ENCODE measurements at regions not wholly inside any gene's neighbourhood (a gene's known extent, or its start where the extent isn't known, plus 50 kb on each side); places are given as distances from the start of the nearest gene placed in this dataset.

GRCh38 chr13:104635879-104636278 lies 1569.7 kb upstream of the SLC10A2 start:
- DNase-seq (no peak), ATAC-seq (ENCODE audit: low read depth) (no peak)
- ChIA-PET POLR2A (ENCODE audit: unreplicated experiment) (no interaction called here), CTCF (no interaction called here)
- no peaks in the 10 kb centered on the region for H3K36me3 ChIP-seq (ENCODE audit: control insufficient read depth, insufficient read depth, low read length)
- H3K4me3 ChIP-seq (ENCODE audit: insufficient read depth, low read depth, low read length): no peak overlapping the region
- no peak overlapping the region for H2AK5ac ChIP-seq (ENCODE audit: low read depth, low read length)
- no peak overlapping the region for H3K23ac ChIP-seq (ENCODE audit: low read depth, low read length)
- no peaks in the 10 kb centered on the region for H3K4me1 ChIP-seq (ENCODE audit: control insufficient read depth, insufficient read depth, low read length)
- H3K56ac ChIP-seq (ENCODE audit: extremely low read depth, insufficient read depth, low read length): no peak overlapping the region
- in situ Hi-C loops (cut with MboI; ENCODE audit: low sequenced_read_pairs): no loop called here
- no TSS peak for BruUV-seq (replicated peaks)
- H2AK9ac ChIP-seq (replicated peaks; ENCODE audit: low read depth, low read length, poor library complexity): no peak overlapping the region
- no peaks in the 10 kb centered on the region for H4K20me1 ChIP-seq (ENCODE audit: insufficient read depth, low read length)
- no peak overlapping the region for H2BK15ac ChIP-seq (ENCODE audit: low read depth, low read length)
- no peak overlapping the region for H3K14ac ChIP-seq (replicated peaks; ENCODE audit: low read depth, low read length)
- H4K5ac ChIP-seq (ENCODE audit: low read depth, low read length): no peak overlapping the region
- no peaks in the 10 kb centered on the region for H3K9me3 ChIP-seq (ENCODE audit: control insufficient read depth, insufficient read depth, low read length)
- H2AFZ ChIP-seq (replicated peaks; ENCODE audit: low read length, poor library complexity): no peak overlapping the region
- H3K79me1 ChIP-seq (ENCODE audit: low read depth in 1 of 2, low read length in 2 of 2): no peaks in the 10 kb centered on the region
- dilution Hi-C loops (cut with HindIII; ENCODE audit: low sequenced_read_pairs, unreplicated experiment): no loop called here
- no peak for TF ChIP-seq MAZ (IDR thresholded peaks at IDR 0.05; ENCODE audit: borderline replicate concordance, low read depth, low read length)
- no peak for TF ChIP-seq SMC3 (IDR thresholded peaks at IDR 0.05; ENCODE audit: low read depth, low read length)
- TF ChIP-seq, protein P1, sequence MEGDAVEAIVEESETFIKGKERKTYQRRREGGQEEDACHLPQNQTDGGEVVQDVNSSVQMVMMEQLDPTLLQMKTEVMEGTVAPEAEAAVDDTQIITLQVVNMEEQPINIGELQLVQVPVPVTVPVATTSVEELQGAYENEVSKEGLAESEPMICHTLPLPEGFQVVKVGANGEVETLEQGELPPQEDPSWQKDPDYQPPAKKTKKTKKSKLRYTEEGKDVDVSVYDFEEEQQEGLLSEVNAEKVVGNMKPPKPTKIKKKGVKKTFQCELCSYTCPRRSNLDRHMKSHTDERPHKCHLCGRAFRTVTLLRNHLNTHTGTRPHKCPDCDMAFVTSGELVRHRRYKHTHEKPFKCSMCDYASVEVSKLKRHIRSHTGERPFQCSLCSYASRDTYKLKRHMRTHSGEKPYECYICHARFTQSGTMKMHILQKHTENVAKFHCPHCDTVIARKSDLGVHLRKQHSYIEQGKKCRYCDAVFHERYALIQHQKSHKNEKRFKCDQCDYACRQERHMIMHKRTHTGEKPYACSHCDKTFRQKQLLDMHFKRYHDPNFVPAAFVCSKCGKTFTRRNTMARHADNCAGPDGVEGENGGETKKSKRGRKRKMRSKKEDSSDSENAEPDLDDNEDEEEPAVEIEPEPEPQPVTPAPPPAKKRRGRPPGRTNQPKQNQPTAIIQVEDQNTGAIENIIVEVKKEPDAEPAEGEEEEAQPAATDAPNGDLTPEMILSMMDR (conservative IDR thresholded peaks at IDR 0.05; ENCODE audit: low read depth, low read length): no peak
- TF ChIP-seq, protein P2, sequence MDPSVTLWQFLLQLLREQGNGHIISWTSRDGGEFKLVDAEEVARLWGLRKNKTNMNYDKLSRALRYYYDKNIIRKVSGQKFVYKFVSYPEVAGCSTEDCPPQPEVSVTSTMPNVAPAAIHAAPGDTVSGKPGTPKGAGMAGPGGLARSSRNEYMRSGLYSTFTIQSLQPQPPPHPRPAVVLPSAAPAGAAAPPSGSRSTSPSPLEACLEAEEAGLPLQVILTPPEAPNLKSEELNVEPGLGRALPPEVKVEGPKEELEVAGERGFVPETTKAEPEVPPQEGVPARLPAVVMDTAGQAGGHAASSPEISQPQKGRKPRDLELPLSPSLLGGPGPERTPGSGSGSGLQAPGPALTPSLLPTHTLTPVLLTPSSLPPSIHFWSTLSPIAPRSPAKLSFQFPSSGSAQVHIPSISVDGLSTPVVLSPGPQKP (IDR thresholded peaks at IDR 0.05; ENCODE audit: borderline replicate concordance, low read depth, low read length): no peak
- TF ChIP-seq RCOR1 (IDR thresholded peaks at IDR 0.05; ENCODE audit: insufficient replicate concordance, low read length): no peak
- TF ChIP-seq BHLHE40 (IDR thresholded peaks at IDR 0.05; ENCODE audit: low read depth, low read length): no peak
- TF ChIP-seq MXI1 (IDR thresholded peaks at IDR 0.05; ENCODE audit: borderline replicate concordance, low read depth, low read length): no peak
- TF ChIP-seq POLR2A (IDR thresholded peaks at IDR 0.05; ENCODE audit: low read depth, low read length): no peak
- TF ChIP-seq RAD21 (IDR thresholded peaks at IDR 0.05; ENCODE audit: low read length): no peak
- TF ChIP-seq MAFK (IDR thresholded peaks at IDR 0.05; ENCODE audit: low read depth, low read length): no peak
- no peak for TF ChIP-seq CEBPB (IDR thresholded peaks at IDR 0.05; ENCODE audit: low read depth, low read length)
- no peak for TF ChIP-seq CHD1 (IDR thresholded peaks at IDR 0.05; ENCODE audit: low read depth, low read length)
- TF ChIP-seq RFX5 (IDR thresholded peaks at IDR 0.05; ENCODE audit: low read depth, low read length): no peak
- TF ChIP-seq, protein P3, sequence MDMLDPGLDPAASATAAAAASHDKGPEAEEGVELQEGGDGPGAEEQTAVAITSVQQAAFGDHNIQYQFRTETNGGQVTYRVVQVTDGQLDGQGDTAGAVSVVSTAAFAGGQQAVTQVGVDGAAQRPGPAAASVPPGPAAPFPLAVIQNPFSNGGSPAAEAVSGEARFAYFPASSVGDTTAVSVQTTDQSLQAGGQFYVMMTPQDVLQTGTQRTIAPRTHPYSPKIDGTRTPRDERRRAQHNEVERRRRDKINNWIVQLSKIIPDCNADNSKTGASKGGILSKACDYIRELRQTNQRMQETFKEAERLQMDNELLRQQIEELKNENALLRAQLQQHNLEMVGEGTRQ (IDR thresholded peaks at IDR 0.05; ENCODE audit: low read depth, low read length): no peak
- no peak for TF ChIP-seq NFE2L2 (IDR thresholded peaks at IDR 0.05; ENCODE audit: low read depth, low read length)
- TF ChIP-seq FOS (IDR thresholded peaks at IDR 0.05; ENCODE audit: low read depth, low read length): no peak
- H4K8ac ChIP-seq (ENCODE audit: low read depth in 2 of 2, low read length in 2 of 2): no peak overlapping the region
- no peak overlapping the region for H3K4me2 ChIP-seq (ENCODE audit: low read depth, low read length)
- H2BK120ac ChIP-seq (ENCODE audit: low read depth, low read length): no peak overlapping the region
- no peak overlapping the region for H3K4ac ChIP-seq (ENCODE audit: low read depth, low read length)
- no peak overlapping the region for H3K9ac ChIP-seq (ENCODE audit: low read depth, low read length)
- intact Hi-C loops (cut with micrococcal nuclease): no loop called here
- H3K18ac ChIP-seq (ENCODE audit: low read depth, low read length): no peak overlapping the region
- H3K9me1 ChIP-seq (ENCODE audit: insufficient read depth, low read length): no peaks in the 10 kb centered on the region
- H2BK20ac ChIP-seq (ENCODE audit: low read depth, low read length): no peak overlapping the region
- H4K91ac ChIP-seq (ENCODE audit: insufficient read depth, low read depth, low read length): no peak overlapping the region
- H2BK5ac ChIP-seq (ENCODE audit: low read depth, low read length, poor library complexity, severe bottlenecking): no peak overlapping the region
- no peaks in the 10 kb centered on the region for H3K27me3 ChIP-seq (ENCODE audit: control insufficient read depth, insufficient read depth, low read length)
- no peak overlapping the region for H3K27ac ChIP-seq (ENCODE audit: insufficient read depth, low read length)
- WGBS, 2 experiments (ENCODE audit: extremely low coverage in 2 of 2, insufficient read length in 1 of 2): 60% methylated on average over 2 of the region's 5 CpGs; no CpG with 5 or more reads in 1 of the 2 experiments

Data from IMR-90 (cell line).